Loucy (cell line): ENCODE measurements at regions not wholly inside any gene's neighbourhood (a gene's known extent, or its start where the extent isn't known, plus 50 kb on each side); places are given as distances from the start of the nearest gene placed in this dataset.

Source experiments
- CTCF ChIP-seq: fragments of 200-600 bp; sonication (generic); conservative IDR thresholded peaks from 2 replicates; pipeline ENCODE4 v1.5.1; 2014; ENCODE audit warnings: mild to moderate bottlenecking, antibody characterized with exemption, low read length
- EZH2phosphoT487 ChIP-seq: fragments of 200-600 bp; IDR thresholded peaks from 2 replicates; pipeline ENCODE4 v1.6.1; 2018; ENCODE audit warnings: antibody characterized with exemption, mild to moderate bottlenecking, moderate library complexity, borderline replicate concordance

DNA sequence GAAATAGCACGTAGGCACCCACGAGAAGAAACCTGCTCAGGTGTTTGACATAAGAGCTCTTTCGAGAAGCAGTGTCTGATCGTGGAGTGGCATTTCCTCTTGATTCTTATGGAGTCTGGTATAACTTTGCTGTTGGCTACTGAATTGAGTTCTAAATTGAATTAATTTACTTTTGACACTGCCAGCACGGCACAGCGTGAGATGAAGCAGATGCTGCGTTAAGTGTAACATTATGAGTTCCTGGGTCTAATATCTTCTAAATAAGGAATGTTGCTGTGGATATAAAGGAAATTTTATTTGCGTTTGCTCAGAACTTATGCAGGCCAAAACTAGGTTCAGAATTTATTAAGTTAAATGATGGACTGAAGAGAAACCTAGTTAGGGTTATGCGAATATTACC, 919.9 kb downstream of the TUSC7 start:
- TF ChIP-seq CTCF (no peak), EZH2phosphoT487 (no peak)
